ENCODE measurements at regions not wholly inside any gene's neighbourhood (a gene's known extent, or its start where the extent isn't known, plus 50 kb on each side); places are given as distances from the start of the nearest gene placed in this dataset.

- TF ChIP-seq CTCF (IDR thresholded peaks at IDR 0.05) (no peak), HMGXB4 (CRISPR knock-in tag; IDR thresholded peaks at IDR 0.05) (no peak), E2F1 (CRISPR knock-in tag; IDR thresholded peaks at IDR 0.05) (no peak), TCF7 (CRISPR knock-in tag; IDR thresholded peaks at IDR 0.05; ENCODE audit: low read depth) (no peak), ESRRA (CRISPR knock-in tag; IDR thresholded peaks at IDR 0.05; ENCODE audit: borderline replicate concordance) (no peak), ZNF263 (CRISPR knock-in tag; IDR thresholded peaks at IDR 0.05; ENCODE audit: low read depth) (no peak), HMGA2 (CRISPR knock-in tag; IDR thresholded peaks at IDR 0.05) (no peak), GABPB1 (CRISPR knock-in tag; IDR thresholded peaks at IDR 0.05) (no peak), NR2C2 (CRISPR knock-in tag; IDR thresholded peaks at IDR 0.05) (no peak)
These were observed 69.3 kb upstream of the PDZD8 start for GRCh38 chr10:117444497-117445040.
